Prostate gland (tissue), 2 donors: ENCODE measurements at regions not wholly inside any gene's neighbourhood (a gene's known extent, or its start where the extent isn't known, plus 50 kb on each side); places are given as distances from the start of the nearest gene placed in this dataset.

ENCODE experiments used
- CTCF ChIP-seq, 4 experiments: fragments of 200-600 bp in 2 of 4; fragments of 450-650 bp in 2 of 4; sonication (generic) in 2 of 4; IDR thresholded peaks; 1 replicate in 3 of 4; 2 replicates in 1 of 4; pipeline ENCODE4 v1.5.1; 2016 to 2019; ENCODE audit warnings: antibody characterized with exemption in 4 of 4, mild to moderate bottlenecking in 2 of 4, moderate library complexity in 2 of 4
- POLR2A ChIP-seq: fragments of 450-650 bp; IDR thresholded peaks from one replicate; pipeline ENCODE4 v1.6.1; 2016; ENCODE audit warnings: antibody characterized with exemption, mild to moderate bottlenecking
- POLR2AphosphoS5 ChIP-seq: sonication (generic); formaldehyde crosslinking; IDR thresholded peaks from one replicate; pipeline ENCODE4 v1.6.1; 2017; ENCODE audit warnings: antibody characterized with exemption

GRCh38 chr3:71962561-71963240 is 177.8 kb upstream of the PROK2 start:
- TF ChIP-seq CTCF (IDR thresholded peaks at IDR 0.05) (no peak), POLR2A (no peak), POLR2AphosphoS5 (no peak)
